ENCODE measurements at regions not wholly inside any gene's neighbourhood (a gene's known extent, or its start where the extent isn't known, plus 50 kb on each side); places are given as distances from the start of the nearest gene placed in this dataset.

DNA sequence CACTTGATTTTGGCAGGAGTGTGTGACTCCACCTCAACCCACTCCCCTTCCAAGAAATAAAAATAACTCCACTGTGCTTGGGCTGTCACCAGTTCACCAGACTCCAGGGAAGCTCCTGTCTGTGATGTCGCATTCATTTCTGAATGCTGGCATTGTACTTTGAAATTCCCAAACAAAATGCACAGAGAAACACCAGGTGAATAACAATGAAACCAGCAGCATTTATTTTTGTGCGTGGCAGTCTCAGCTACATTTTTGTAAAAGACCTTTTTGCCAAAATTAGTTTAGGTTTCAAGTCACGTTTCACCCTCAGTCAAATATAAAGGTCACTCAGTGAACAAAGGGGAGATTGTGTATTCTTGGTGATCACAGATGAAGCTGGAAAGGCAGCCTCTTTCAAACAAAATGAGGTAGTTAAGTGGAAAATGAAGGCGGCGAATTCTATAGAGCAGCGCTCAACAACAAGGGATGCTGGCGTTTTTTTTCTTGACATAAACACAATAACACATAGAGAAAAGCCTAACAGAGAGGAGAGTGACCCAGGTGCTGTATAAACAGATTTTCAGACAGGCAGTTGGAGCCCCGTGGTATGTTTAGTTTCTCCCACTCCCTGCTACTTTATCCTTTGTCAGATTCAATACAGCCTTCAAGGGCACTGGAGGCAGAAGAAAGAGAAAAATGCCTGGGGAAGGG lies 210.3 kb upstream of the GCFC2 start:
- TF ChIP-seq KLF1 (tag by site-specific recombination; IDR thresholded peaks at IDR 0.05) (no peak), ZNF610 (tag by site-specific recombination; IDR thresholded peaks at IDR 0.05; ENCODE audit: borderline replicate concordance) (no peak), GFI1B (tag by site-specific recombination; IDR thresholded peaks at IDR 0.05) (no peak), SETDB1 (IDR thresholded peaks at IDR 0.05; ENCODE audit: insufficient read length, low read length) (no peak), KLF8 (tag by site-specific recombination; IDR thresholded peaks at IDR 0.05) (no peak), ZNF292 (tag by site-specific recombination; IDR thresholded peaks at IDR 0.05; ENCODE audit: borderline replicate concordance, low read depth) (no peak), ZNF768 (tag by site-specific recombination; IDR thresholded peaks at IDR 0.05) (no peak), ZNF548 (tag by site-specific recombination; IDR thresholded peaks at IDR 0.05) (no peak), REPIN1 (tag by site-specific recombination; IDR thresholded peaks at IDR 0.05; ENCODE audit: low read depth) (no peak)
- TF ChIP-seq, protein P1, sequence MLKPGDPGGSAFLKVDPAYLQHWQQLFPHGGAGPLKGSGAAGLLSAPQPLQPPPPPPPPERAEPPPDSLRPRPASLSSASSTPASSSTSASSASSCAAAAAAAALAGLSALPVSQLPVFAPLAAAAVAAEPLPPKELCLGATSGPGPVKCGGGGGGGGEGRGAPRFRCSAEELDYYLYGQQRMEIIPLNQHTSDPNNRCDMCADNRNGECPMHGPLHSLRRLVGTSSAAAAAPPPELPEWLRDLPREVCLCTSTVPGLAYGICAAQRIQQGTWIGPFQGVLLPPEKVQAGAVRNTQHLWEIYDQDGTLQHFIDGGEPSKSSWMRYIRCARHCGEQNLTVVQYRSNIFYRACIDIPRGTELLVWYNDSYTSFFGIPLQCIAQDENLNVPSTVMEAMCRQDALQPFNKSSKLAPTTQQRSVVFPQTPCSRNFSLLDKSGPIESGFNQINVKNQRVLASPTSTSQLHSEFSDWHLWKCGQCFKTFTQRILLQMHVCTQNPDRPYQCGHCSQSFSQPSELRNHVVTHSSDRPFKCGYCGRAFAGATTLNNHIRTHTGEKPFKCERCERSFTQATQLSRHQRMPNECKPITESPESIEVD (tag by site-specific recombination; IDR thresholded peaks at IDR 0.05), result no peak
- Histone ChIP-seq H3K4me3 (ENCODE audit: low read depth, low read length) (no peak overlapping the region), H3K9me3 (ENCODE audit: control insufficient read depth, insufficient read depth, low read depth, low read length) (no peaks in the 10 kb centered on the region), H3K27ac (ENCODE audit: extremely low read depth, low read depth, low read length) (no peak overlapping the region), H3K36me3 (ENCODE audit: control insufficient read depth in 2 of 2, insufficient read depth in 1 of 2, low read length in 2 of 2) (no peaks in the 10 kb centered on the region), H3K4me1 (ENCODE audit: control insufficient read depth, insufficient read depth, low read length) (no peaks in the 10 kb centered on the region)
- ChIA-PET POLR2A (no interaction called here), CTCF (interaction anchor here (0.6 kb wide), 1 partner anchor 39 kb away, joined by 3 read pairs; no protein-coding TSS in a partner anchor)

GRCh38 chr2:75915851-75916634 lies 205.3 kb upstream of the GCFC2 start:
- no peaks in the 10 kb centered on the region for H3K9me3 ChIP-seq (ENCODE audit: control insufficient read depth, insufficient read depth, low read depth, low read length)
- H3K36me3 ChIP-seq (ENCODE audit: control insufficient read depth in 2 of 2, insufficient read depth in 1 of 2, low read length in 2 of 2), result no peaks in the 10 kb centered on the region
- no peaks in the 10 kb centered on the region for H3K4me1 ChIP-seq (ENCODE audit: control insufficient read depth, insufficient read depth, low read length)
- POLR2A ChIA-PET, result no interaction called here
- H3K4me3 ChIP-seq (ENCODE audit: low read depth, low read length), result no peak overlapping the region
- TF ChIP-seq ZNF792 (tag by site-specific recombination; IDR thresholded peaks at IDR 0.05) (no peak), ZNF223 (tag by site-specific recombination; IDR thresholded peaks at IDR 0.05) (no peak), ZNF433 (tag by site-specific recombination; IDR thresholded peaks at IDR 0.05; ENCODE audit: low read depth) (no peak), KLF1 (tag by site-specific recombination; IDR thresholded peaks at IDR 0.05) (no peak), ZNF138 (tag by site-specific recombination; IDR thresholded peaks at IDR 0.05; ENCODE audit: borderline replicate concordance) (no peak), ZNF324 (tag by site-specific recombination; IDR thresholded peaks at IDR 0.05) (no peak), ZBTB1 (tag by site-specific recombination; IDR thresholded peaks at IDR 0.05) (no peak), ZNF292 (tag by site-specific recombination; IDR thresholded peaks at IDR 0.05; ENCODE audit: borderline replicate concordance, low read depth) (no peak), GLI4 (tag by site-specific recombination; IDR thresholded peaks at IDR 0.05) (no peak), KLF17 (tag by site-specific recombination; IDR thresholded peaks at IDR 0.05) (no peak), ZNF549 (tag by site-specific recombination; IDR thresholded peaks at IDR 0.05) (no peak)
- TF ChIP-seq, protein P1 (tag by site-specific recombination; IDR thresholded peaks at IDR 0.05), result no peak
- TF ChIP-seq, protein P2, sequence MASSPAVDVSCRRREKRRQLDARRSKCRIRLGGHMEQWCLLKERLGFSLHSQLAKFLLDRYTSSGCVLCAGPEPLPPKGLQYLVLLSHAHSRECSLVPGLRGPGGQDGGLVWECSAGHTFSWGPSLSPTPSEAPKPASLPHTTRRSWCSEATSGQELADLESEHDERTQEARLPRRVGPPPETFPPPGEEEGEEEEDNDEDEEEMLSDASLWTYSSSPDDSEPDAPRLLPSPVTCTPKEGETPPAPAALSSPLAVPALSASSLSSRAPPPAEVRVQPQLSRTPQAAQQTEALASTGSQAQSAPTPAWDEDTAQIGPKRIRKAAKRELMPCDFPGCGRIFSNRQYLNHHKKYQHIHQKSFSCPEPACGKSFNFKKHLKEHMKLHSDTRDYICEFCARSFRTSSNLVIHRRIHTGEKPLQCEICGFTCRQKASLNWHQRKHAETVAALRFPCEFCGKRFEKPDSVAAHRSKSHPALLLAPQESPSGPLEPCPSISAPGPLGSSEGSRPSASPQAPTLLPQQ (tag by site-specific recombination; IDR thresholded peaks at IDR 0.05), result no peak
- CTCF ChIA-PET, result no interaction called here
- H3K27ac ChIP-seq (ENCODE audit: extremely low read depth, low read depth, low read length), result no peak overlapping the region

Data from HEK293 (cell line).